Adrenal gland (tissue), 9 donors: ENCODE measurements at regions not wholly inside any gene's neighbourhood (a gene's known extent, or its start where the extent isn't known, plus 50 kb on each side); places are given as distances from the start of the nearest gene placed in this dataset.

Experiments used
- DNase-seq, 7 donors: peaks; one replicate each; pipeline ENCODE4 v3.0.0-alpha.2; 2019 to 2020
- H3K27ac ChIP-seq, 5 donors: fragments of 200-600 bp; sonication (generic) in 4 of 5; 1 replicate in 3 of 5; 2 replicates in 2 of 5; pipeline versions ENCODE4 v1.5.1 to v1.8.0; 2016 to 2020; ENCODE audit warnings: mild to moderate bottlenecking in 1 of 5
- H3K27me3 ChIP-seq: fragments of 200-600 bp; 2 replicates; pipeline ENCODE4 v1.8.0; 2021
- H3K36me3 ChIP-seq, 2 donors: fragments of 200-600 bp; replicated peaks in 1 of 2; 1 replicate in 1 of 2; 2 replicates in 1 of 2; pipeline versions ENCODE4 v1.5.1 to v1.8.0; 2018 to 2022
- H3K4me1 ChIP-seq, 2 donors: fragments of 200-600 bp; replicated peaks in 1 of 2; 1 replicate in 1 of 2; 2 replicates in 1 of 2; pipeline versions ENCODE4 v1.5.1 to v1.8.0; 2018 to 2021
- H3K4me3 ChIP-seq, 4 donors: fragments of 200-600 bp; sonication (generic) in 3 of 4; one replicate each; pipeline ENCODE4 v1.5.1; 2016 to 2018
- H3K9me3 ChIP-seq, 3 donors: fragments of 200-600 bp; sonication (generic) in 1 of 3; replicated peaks in 1 of 3; 1 replicate in 2 of 3; 2 replicates in 1 of 3; pipeline versions ENCODE4 v1.5.1 to v1.8.0; 2016 to 2021
- CTCF ChIP-seq, 6 experiments: fragments of 450-650 bp in 4 of 6; fragments of 200-600 bp in 2 of 6; sonication (generic) in 1 of 6; IDR thresholded peaks; 1 replicate in 5 of 6; 2 replicates in 1 of 6; pipeline versions ENCODE4 v1.5.1 to v1.8.0; 2016 to 2021; ENCODE audit warnings: antibody characterized with exemption in 6 of 6, mild to moderate bottlenecking in 2 of 6, moderate library complexity in 1 of 6
- POLR2A ChIP-seq, 2 donors: fragments of 450-650 bp; IDR thresholded peaks; one replicate each; pipeline ENCODE4 v1.6.1; 2017; ENCODE audit warnings: antibody characterized with exemption in 2 of 2, mild to moderate bottlenecking in 2 of 2, moderate library complexity in 1 of 2
- WGBS, 4 donors: extraction: QIAGEN DNeasy Blood & Tissue Kit in 2 of 4; methylation state at CpG; one replicate each; pipeline versions ENCODE4 v1.1.5 to v1.1.7; 2013 to 2017; 5-methylcytosine and 5-hydroxymethylcytosine counted together
- intact Hi-C, 2 donors: fragments of 100-400 bp; cut with DNase I; formaldehyde crosslinking; loops; one replicate each; pipeline versions ENCODE4 v1.14.1 to v1.15.0; 2022 to 2023
- donor health status: healthy with polysubstance abuse.
- donor health status: Bipolar disorder and iron deficiency.
- donor health status: DM: yes; HTN: yes; CAD: no.
- donor health status: DM: no; HTN: no; CAD: no.
- donor health status: DM: no; HTN: no; CAD: no.

DNA sequence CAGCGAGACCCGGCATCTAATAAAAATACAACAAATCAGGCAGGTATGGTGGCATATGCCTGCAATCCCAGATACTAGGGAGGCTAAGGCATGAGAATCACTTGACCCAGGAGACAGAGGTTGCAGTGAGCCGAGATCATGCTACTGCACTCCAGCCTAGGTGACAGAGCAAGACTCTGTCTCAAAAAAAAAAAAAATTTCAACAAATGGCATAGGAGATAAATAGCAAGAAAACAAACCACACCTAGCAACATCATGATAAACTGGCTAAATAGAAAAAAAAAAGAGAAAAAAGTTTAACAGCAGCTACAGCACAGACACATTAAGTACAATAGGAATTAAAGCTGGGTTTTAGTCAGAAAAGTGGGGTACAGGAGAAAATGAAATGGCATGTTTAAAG, 1034.6 kb upstream of the LRRN3 start:
- TF ChIP-seq POLR2A (IDR thresholded peaks at IDR 0.05): no peak
- no peak for TF ChIP-seq CTCF (IDR thresholded peaks at IDR 0.05)
- Histone ChIP-seq H3K9me3 (no peaks in the 10 kb centered on the region), H3K4me1 (no peaks in the 10 kb centered on the region)

DNA sequence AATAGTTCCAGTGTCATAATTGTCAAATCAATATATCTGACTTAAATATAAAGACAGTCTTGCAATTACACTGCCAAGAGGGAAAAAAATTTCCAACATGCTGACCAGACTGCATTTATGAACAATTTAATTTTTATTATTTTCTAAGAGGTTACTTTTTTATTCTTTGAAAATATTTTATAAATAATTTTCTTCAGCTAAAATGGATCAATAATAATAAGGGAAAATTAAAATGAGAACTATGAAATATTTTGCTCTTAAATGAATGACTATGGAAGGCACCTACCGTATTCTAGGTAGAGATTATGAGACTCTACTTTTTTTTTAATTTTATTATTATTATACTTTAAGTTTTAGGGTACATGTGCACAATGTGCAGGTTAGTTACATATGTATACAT, 1032.5 kb upstream of the LRRN3 start:
- TF ChIP-seq POLR2A (IDR thresholded peaks at IDR 0.05): no peak
- TF ChIP-seq CTCF (IDR thresholded peaks at IDR 0.05): no peak

More for the DNA sequence above, 1034.6 kb upstream of the LRRN3 start:
- Histone ChIP-seq H3K4me3 (no peak overlapping the region), H3K27ac (no peak overlapping the region), H3K36me3 (no peaks in the 10 kb centered on the region), H3K27me3 (no peaks in the 10 kb centered on the region)
- intact Hi-C loops: no loop called here
- no peak for DNase-seq
- WGBS, 4 donors: 74 to 84% (median 80%) methylated on average over 3 of the region's 3 CpGs

DNA sequence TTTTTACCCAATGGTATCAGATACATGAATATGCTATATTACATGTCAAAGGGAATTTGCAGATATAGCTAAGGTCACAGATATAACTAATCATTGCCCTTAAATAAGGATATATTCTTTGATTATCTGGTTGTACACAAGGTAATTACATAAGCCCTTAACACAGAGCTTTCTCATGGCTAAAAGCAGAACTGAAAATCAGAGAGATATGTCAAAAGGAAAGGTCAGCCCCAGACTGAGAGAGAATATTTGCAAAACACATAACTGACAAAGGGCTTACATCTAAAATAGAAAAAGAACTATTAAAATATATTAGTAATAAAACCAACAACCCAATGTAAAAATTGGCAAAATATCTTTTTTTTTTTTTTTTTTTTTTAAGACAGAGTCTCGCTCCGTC, 1029.5 kb upstream of the LRRN3 start:
- 83 to 96% (median 93%) methylated on average over 2 of the region's 2 CpGs for WGBS, 4 donors
- Histone ChIP-seq H3K4me1 (no peaks in the 10 kb centered on the region), H3K27me3 (no peaks in the 10 kb centered on the region), H3K4me3 (no peak overlapping the region), H3K27ac (no peak overlapping the region), H3K36me3 (no peaks in the 10 kb centered on the region), H3K9me3 (no peaks in the 10 kb centered on the region)
- DNase-seq: no peak
- intact Hi-C loops: no loop called here
- TF ChIP-seq CTCF (IDR thresholded peaks at IDR 0.05): no peak
- TF ChIP-seq POLR2A (IDR thresholded peaks at IDR 0.05): no peak

More for the DNA sequence above, 1032.5 kb upstream of the LRRN3 start:
- H3K4me1 ChIP-seq: no peaks in the 10 kb centered on the region
- no peaks in the 10 kb centered on the region for H3K9me3 ChIP-seq
- no peak for DNase-seq
- no peaks in the 10 kb centered on the region for H3K36me3 ChIP-seq
- no peak overlapping the region for H3K4me3 ChIP-seq
- no peak overlapping the region for H3K27ac ChIP-seq
- intact Hi-C loops: no loop called here
- no peaks in the 10 kb centered on the region for H3K27me3 ChIP-seq
- 80 to 93% (median 88%) methylated on average over 1 of the region's 1 CpG for WGBS, 4 donors

- TF ChIP-seq CTCF (IDR thresholded peaks at IDR 0.05) (no peak), POLR2A (IDR thresholded peaks at IDR 0.05) (no peak)
Measured at GRCh38 chr7:110065121-110065520, 1025.8 kb upstream of the LRRN3 start.

More at GRCh38 chr7:110065121-110065520, 1025.8 kb upstream of the LRRN3 start:
- Histone ChIP-seq H3K4me3 (no peak overlapping the region), H3K9me3 (no peaks in the 10 kb centered on the region), H3K27ac (no peak overlapping the region), H3K36me3 (no peaks in the 10 kb centered on the region), H3K4me1 (no peaks in the 10 kb centered on the region), H3K27me3 (no peaks in the 10 kb centered on the region)
- 22 to 40% (median 26%) methylated on average over 3 of the region's 3 CpGs for WGBS, 4 donors
- no peak for DNase-seq
- intact Hi-C loops: no loop called here
